ENCODE measurements at regions not wholly inside any gene's neighbourhood (a gene's known extent, or its start where the extent isn't known, plus 50 kb on each side); places are given as distances from the start of the nearest gene placed in this dataset.

DNA sequence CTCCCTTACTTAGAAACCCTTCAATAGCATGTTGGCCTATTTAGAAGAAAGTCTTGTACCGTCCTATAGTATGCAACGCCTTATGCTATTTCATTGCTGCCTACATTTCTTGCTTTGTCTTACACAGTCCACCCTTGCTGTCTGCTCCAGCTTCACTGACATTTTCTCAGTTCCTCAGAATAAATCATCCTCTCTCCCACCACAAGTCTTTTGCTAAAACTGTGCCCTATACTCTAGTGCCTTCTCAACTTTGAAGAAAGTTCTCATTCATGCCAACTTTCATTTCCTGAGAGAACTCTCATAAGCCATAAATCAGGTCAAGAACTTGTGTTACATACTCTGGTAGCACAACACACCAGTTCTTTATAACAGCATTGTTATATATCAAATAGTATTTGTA, 54.3 kb upstream of the COL3A1 start:
- Histone ChIP-seq H3K9me3 (no peaks in the 10 kb centered on the region), H3K27ac (no peak overlapping the region), H3K4me1 (ENCODE audit: insufficient read depth) (no peaks in the 10 kb centered on the region), H3K27me3 (no peaks in the 10 kb centered on the region), H3K36me3 (no peaks in the 10 kb centered on the region), H3K4me3 (no peak overlapping the region)
- intact Hi-C loops (cut with DNase I) = no loop called here
- 89 to 95% (median 93%) methylated on average over 2 of the region's 2 CpGs for WGBS, 3 donors
- DNase-seq = no peak
- TF ChIP-seq, protein P1, sequence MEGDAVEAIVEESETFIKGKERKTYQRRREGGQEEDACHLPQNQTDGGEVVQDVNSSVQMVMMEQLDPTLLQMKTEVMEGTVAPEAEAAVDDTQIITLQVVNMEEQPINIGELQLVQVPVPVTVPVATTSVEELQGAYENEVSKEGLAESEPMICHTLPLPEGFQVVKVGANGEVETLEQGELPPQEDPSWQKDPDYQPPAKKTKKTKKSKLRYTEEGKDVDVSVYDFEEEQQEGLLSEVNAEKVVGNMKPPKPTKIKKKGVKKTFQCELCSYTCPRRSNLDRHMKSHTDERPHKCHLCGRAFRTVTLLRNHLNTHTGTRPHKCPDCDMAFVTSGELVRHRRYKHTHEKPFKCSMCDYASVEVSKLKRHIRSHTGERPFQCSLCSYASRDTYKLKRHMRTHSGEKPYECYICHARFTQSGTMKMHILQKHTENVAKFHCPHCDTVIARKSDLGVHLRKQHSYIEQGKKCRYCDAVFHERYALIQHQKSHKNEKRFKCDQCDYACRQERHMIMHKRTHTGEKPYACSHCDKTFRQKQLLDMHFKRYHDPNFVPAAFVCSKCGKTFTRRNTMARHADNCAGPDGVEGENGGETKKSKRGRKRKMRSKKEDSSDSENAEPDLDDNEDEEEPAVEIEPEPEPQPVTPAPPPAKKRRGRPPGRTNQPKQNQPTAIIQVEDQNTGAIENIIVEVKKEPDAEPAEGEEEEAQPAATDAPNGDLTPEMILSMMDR (IDR thresholded peaks at IDR 0.05) = no peak
- no peak for TF ChIP-seq POLR2A (IDR thresholded peaks at IDR 0.05)
- no peak for TF ChIP-seq EP300 (IDR thresholded peaks at IDR 0.05)

GRCh38 chr2:188922191-188922590, 52.0 kb upstream of the COL3A1 start:
- H3K4me1 ChIP-seq (ENCODE audit: insufficient read depth) = no peaks in the 10 kb centered on the region
- H3K9me3 ChIP-seq = peaks cover 0 to 3% of the 10 kb centered on the region in 2 donors
- no peaks in the 10 kb centered on the region for H3K27me3 ChIP-seq
- WGBS, 3 donors = 93 to 96% (median 96%) methylated on average over 1 of the region's 1 CpG
- H3K27ac ChIP-seq = no peak overlapping the region
- no peak for DNase-seq
- intact Hi-C loops (cut with DNase I) = no loop called here
- H3K36me3 ChIP-seq = no peaks in the 10 kb centered on the region
- H3K4me3 ChIP-seq = no peak overlapping the region
- TF ChIP-seq, protein P1 (IDR thresholded peaks at IDR 0.05) = no peak
- TF ChIP-seq POLR2A (IDR thresholded peaks at IDR 0.05) (no peak), EP300 (IDR thresholded peaks at IDR 0.05) (no peak)

Data from ovary (tissue), 7 donors.